MCF 10A (cell line): ENCODE measurements at regions not wholly inside any gene's neighbourhood (a gene's known extent, or its start where the extent isn't known, plus 50 kb on each side); places are given as distances from the start of the nearest gene placed in this dataset.

ENCODE experiments used
- BruUV-seq: library from RNA; stranded (reverse); fragments of 400-500 nt; replicated peaks from 2 replicates; lab custom pipeline; 2021; lab: Mats Ljungman, UMichigan
- CTCF ChIA-PET: fragments of 300-600 bp; sonication (Branson Sonifier 250); formaldehyde crosslinking; extraction: SDS; loops from one replicate; lab custom pipeline; 2021; ENCODE audit warnings: antibody characterized with exemption, inconsistent platforms; lab: Yijun Ruan, JAX
- POLR2A ChIA-PET: fragments of 300-600, 350-650 bp; sonication (Branson Sonifier 250); formaldehyde crosslinking; extraction: SDS; loops from one replicate; lab custom pipeline; 2020; ENCODE audit warnings: antibody characterized with exemption, inconsistent platforms; lab: Yijun Ruan, JAX
- DNase-seq: peaks from one replicate; pipeline ENCODE4 v3.0.0-alpha.2; 2018; ENCODE audit not compliant: unreplicated experiment
- H3K27ac Mint-ChIP-seq: one replicate; pipeline ENCODE4 v1.8.0; 2022; ENCODE audit warnings: mild to moderate bottlenecking, low read depth, mixed read lengths; ENCODE audit not compliant: unreplicated experiment
- H3K27me3 Mint-ChIP-seq: one replicate; pipeline ENCODE4 v1.8.0; 2022; ENCODE audit warnings: mixed read lengths; ENCODE audit not compliant: insufficient read depth, unreplicated experiment
- H3K36me3 Mint-ChIP-seq: one replicate; pipeline ENCODE4 v1.8.0; 2022; ENCODE audit warnings: mild to moderate bottlenecking, moderate library complexity, mixed read lengths; ENCODE audit not compliant: insufficient read depth, unreplicated experiment
- H3K4me1 Mint-ChIP-seq: one replicate; pipeline ENCODE4 v1.8.0; 2022; ENCODE audit warnings: mixed read lengths; ENCODE audit not compliant: insufficient read depth, unreplicated experiment
- H3K4me3 Mint-ChIP-seq: one replicate; pipeline ENCODE4 v1.8.0; 2022; ENCODE audit warnings: mild to moderate bottlenecking, moderate library complexity, mixed read lengths; ENCODE audit not compliant: unreplicated experiment
- H3K9me3 Mint-ChIP-seq: one replicate; pipeline ENCODE4 v1.8.0; 2022; ENCODE audit warnings: mixed read lengths; ENCODE audit not compliant: unreplicated experiment
- intact Hi-C: fragments of 100-400 bp; cut with micrococcal nuclease; formaldehyde crosslinking; loops from 2 replicates; pipeline ENCODE4 v1.14.1; 2022
- TF ChIP-seq, protein P1 (sequence below): fragments of 200-600 bp; IDR thresholded peaks from one replicate; pipeline ENCODE4 v1.8.0; 2022; ENCODE audit warnings: antibody characterized with exemption, mild to moderate bottlenecking; ENCODE audit not compliant: unreplicated experiment

- H3K4me1 Mint-ChIP-seq, result peaks cover under 1% of the 10 kb centered on the region
- TF ChIP-seq, protein P1, sequence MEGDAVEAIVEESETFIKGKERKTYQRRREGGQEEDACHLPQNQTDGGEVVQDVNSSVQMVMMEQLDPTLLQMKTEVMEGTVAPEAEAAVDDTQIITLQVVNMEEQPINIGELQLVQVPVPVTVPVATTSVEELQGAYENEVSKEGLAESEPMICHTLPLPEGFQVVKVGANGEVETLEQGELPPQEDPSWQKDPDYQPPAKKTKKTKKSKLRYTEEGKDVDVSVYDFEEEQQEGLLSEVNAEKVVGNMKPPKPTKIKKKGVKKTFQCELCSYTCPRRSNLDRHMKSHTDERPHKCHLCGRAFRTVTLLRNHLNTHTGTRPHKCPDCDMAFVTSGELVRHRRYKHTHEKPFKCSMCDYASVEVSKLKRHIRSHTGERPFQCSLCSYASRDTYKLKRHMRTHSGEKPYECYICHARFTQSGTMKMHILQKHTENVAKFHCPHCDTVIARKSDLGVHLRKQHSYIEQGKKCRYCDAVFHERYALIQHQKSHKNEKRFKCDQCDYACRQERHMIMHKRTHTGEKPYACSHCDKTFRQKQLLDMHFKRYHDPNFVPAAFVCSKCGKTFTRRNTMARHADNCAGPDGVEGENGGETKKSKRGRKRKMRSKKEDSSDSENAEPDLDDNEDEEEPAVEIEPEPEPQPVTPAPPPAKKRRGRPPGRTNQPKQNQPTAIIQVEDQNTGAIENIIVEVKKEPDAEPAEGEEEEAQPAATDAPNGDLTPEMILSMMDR, result no peak
- no peak overlapping the region for H3K27ac Mint-ChIP-seq
- no peaks in the 10 kb centered on the region for H3K27me3 Mint-ChIP-seq
- BruUV-seq, result no TSS peak
- ChIA-PET POLR2A (interaction anchor here (0.7 to 0.9 kb wide), 2 partner anchors 18 to 611 kb away, joined by 3 to 5 read pairs; no protein-coding TSS in a partner anchor), CTCF (interaction anchor here (0.8 to 6.2 kb wide), 10 partner anchors 10 to 766 kb away, joined by 3 to 81 read pairs (median 4); partner anchors contain the start of gene PAPPA)
- intact Hi-C loops, result loop anchor here (5.0 kb wide), 3 partner anchors 122 to 767 kb away; no protein-coding TSS in a partner anchor
- H3K4me3 Mint-ChIP-seq, result no peak overlapping the region
- H3K9me3 Mint-ChIP-seq, result peaks cover 6% of the 10 kb centered on the region
- DNase-seq, result peak; percentile 21
- no peaks in the 10 kb centered on the region for H3K36me3 Mint-ChIP-seq
These were observed 273.2 kb upstream of the PAPPA start for GRCh38 chr9:115880221-115880885.

GRCh38 chr9:115882911-115883310, 270.7 kb upstream of the PAPPA start:
- Mint-ChIP-seq H3K9me3 (no peaks in the 10 kb centered on the region), H3K4me1 (peaks cover 6% of the 10 kb centered on the region), H3K36me3 (no peaks in the 10 kb centered on the region), H3K4me3 (no peak overlapping the region), H3K27me3 (no peaks in the 10 kb centered on the region), H3K27ac (no peak overlapping the region)
- ChIA-PET CTCF (interaction anchor here (0.5 to 6.2 kb wide), 29 partner anchors 11 to 779 kb away, joined by 3 to 81 read pairs (median 4); partner anchors contain the start of gene PAPPA), POLR2A (interaction anchor here (0.6 kb wide), 1 partner anchor 35 kb away, joined by 3 read pairs; no protein-coding TSS in a partner anchor)
- no peak for DNase-seq
- TF ChIP-seq, protein P1, result no peak
- intact Hi-C loops, result loop anchor here (1.0 to 5.0 kb wide), 11 partner anchors 61 to 778 kb away; no protein-coding TSS in a partner anchor
- BruUV-seq, result no TSS peak

GRCh38 chr9:115883467-115884329, 269.9 kb upstream of the PAPPA start:
- no peaks in the 10 kb centered on the region for H3K9me3 Mint-ChIP-seq
- H3K4me3 Mint-ChIP-seq, result no peak overlapping the region
- intact Hi-C loops, result loop anchor here (1.0 to 5.0 kb wide), 11 partner anchors 61 to 777 kb away; no protein-coding TSS in a partner anchor
- DNase-seq, result peak; percentile 86
- peaks cover 6% of the 10 kb centered on the region for H3K4me1 Mint-ChIP-seq
- no peak overlapping the region for H3K27ac Mint-ChIP-seq
- TF ChIP-seq, protein P1, result peak; percentile 74
- CTCF ChIA-PET, result interaction anchor here (0.5 to 6.2 kb wide), 40 partner anchors 7 to 778 kb away, joined by 3 to 81 read pairs (median 4); partner anchors contain the start of gene PAPPA
- H3K36me3 Mint-ChIP-seq, result no peaks in the 10 kb centered on the region
- H3K27me3 Mint-ChIP-seq, result no peaks in the 10 kb centered on the region
- BruUV-seq, result no TSS peak
- POLR2A ChIA-PET, result interaction anchor here (0.6 kb wide), 1 partner anchor 36 kb away, joined by 3 read pairs; no protein-coding TSS in a partner anchor
